Choroid plexus epithelial cell (primary cell): ENCODE measurements at regions not wholly inside any gene's neighbourhood (a gene's known extent, or its start where the extent isn't known, plus 50 kb on each side); places are given as distances from the start of the nearest gene placed in this dataset.

Source experiments
- DNase-seq: peaks from one replicate; pipeline ENCODE4 v3.0.0-alpha.2; 2010; ENCODE audit warnings: low read depth
- H3K4me3 ChIP-seq: 2 replicates; pipeline ENCODE4 v1.5.1; 2011; ENCODE audit warnings: low read depth, mild to moderate bottlenecking, control low read depth, low read length, moderate library complexity
- TF ChIP-seq, protein P1 (sequence below): conservative IDR thresholded peaks from 2 replicates; pipeline ENCODE4 v1.5.1; 2011; ENCODE audit warnings: low read depth, mild to moderate bottlenecking, control low read depth, inconsistent platforms, low read length, moderate library complexity

DNA sequence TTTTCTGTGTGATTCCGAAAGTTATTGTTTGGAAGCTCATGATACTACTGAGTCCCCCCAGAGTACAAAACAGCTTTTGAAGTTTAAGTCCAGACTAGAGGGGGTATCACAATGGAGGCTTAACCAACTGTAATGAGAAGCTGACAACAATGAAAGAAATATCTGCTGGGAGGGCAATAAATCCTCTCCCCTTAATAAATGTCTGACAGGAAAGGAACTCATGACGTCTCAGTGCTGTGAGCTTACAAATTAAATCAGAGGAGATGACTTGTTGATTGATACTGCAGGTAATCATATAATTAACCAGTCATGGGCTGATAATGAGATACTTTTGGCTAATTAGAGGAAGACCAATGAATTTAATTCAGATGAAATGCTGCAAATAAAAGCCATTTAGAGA is 102.6 kb upstream of the WDR11 start:
- DNase-seq = no peak
- TF ChIP-seq, protein P1, sequence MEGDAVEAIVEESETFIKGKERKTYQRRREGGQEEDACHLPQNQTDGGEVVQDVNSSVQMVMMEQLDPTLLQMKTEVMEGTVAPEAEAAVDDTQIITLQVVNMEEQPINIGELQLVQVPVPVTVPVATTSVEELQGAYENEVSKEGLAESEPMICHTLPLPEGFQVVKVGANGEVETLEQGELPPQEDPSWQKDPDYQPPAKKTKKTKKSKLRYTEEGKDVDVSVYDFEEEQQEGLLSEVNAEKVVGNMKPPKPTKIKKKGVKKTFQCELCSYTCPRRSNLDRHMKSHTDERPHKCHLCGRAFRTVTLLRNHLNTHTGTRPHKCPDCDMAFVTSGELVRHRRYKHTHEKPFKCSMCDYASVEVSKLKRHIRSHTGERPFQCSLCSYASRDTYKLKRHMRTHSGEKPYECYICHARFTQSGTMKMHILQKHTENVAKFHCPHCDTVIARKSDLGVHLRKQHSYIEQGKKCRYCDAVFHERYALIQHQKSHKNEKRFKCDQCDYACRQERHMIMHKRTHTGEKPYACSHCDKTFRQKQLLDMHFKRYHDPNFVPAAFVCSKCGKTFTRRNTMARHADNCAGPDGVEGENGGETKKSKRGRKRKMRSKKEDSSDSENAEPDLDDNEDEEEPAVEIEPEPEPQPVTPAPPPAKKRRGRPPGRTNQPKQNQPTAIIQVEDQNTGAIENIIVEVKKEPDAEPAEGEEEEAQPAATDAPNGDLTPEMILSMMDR = no peak
- H3K4me3 ChIP-seq = no peak overlapping the region

DNA sequence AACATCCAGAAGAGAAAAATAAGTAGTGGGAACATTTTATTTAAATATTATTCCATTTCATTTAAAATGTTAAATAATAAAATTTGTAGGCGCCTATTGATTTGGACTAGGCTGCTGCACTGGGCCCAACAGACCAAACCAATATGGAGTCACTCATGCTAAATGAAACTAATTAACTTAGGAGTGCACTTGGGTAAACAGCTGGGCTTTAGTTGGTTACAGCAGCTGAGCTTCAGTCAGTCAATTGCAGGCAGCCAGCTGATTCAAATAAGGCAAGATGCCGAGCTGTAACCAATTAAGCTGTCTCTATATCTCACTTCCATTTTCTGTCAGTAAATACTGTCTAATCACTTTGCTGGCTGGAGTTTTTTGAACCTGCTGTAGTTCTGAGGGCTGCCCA is 102.1 kb upstream of the WDR11 start:
- no peak overlapping the region for H3K4me3 ChIP-seq
- DNase-seq = no peak
- TF ChIP-seq, protein P1 = no peak

DNA sequence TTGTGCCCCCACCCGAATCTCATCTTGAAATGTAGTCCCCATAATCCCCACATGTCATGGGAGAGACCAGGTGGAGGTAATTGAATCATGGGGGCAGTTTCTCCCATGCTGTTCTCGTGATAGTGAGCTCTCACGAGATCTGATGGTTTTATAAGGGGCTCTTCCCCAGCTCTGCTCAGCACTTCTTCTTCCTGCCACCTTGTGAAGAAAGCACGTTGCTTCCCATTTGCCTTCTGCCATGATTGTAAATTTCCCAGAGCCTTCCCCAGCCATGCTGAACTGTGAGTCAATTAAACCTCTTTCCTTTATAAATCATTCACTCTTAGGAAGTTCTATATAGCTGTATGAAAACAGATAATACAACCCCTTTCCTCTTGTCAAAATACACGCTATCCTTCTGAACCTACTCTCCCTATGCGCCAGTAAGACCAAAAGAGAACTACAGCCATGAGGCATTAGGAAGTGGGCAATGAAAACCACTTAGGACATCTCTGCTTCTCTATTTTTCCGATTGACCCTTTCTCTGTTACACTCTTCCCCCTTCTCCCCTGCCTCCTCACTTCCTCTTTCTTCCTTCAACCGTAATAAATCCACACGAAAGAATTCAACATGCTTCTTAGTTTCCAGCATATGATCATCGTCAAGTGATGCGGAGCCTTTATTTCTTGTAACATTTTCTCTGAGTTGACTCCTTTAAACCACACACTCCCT is 101.2 kb upstream of the WDR11 start:
- DNase-seq = no peak
- TF ChIP-seq, protein P1 = no peak
- H3K4me3 ChIP-seq = no peak overlapping the region

DNA sequence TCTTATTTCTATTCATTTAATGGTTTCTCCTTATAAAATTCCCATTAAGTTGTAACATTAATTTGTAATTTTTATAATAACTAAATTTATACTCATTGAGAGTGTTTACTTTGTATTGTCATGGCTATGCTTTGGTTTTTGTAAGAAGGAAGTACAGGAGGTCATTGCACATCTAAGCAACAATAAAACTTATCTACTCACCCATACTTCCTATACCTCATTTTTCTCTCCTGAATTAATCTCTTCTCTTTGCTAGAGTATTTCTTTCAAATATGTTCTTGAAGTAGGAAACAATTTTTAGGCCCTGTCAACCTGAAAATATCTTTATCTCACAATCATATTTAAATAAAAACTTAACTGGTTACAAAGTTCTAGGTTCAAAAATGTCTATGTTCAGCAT is 95.4 kb upstream of the WDR11 start:
- TF ChIP-seq, protein P1 = no peak
- no peak for DNase-seq
- no peak overlapping the region for H3K4me3 ChIP-seq

DNA sequence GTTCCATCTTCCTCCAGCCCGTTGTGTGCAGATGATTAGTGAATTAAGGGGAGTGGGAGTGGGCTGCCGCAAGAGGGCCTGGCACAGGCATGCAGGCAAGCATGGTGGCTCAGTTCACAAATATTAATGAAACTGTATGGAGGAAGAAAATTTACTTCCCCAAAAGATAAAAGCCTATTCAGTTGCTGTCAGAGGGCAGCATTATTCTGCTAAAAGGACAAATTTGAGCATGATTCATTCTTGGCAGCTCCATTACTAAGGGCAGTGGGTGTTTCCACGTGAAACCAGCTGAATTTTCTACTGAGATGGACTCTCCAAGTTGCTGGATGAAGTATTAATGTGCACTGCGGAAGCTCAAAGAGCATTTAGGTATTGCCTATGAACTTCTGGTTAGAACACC is 90.9 kb upstream of the WDR11 start:
- TF ChIP-seq, protein P1 = no peak
- no peak overlapping the region for H3K4me3 ChIP-seq
- DNase-seq = no peak

DNA sequence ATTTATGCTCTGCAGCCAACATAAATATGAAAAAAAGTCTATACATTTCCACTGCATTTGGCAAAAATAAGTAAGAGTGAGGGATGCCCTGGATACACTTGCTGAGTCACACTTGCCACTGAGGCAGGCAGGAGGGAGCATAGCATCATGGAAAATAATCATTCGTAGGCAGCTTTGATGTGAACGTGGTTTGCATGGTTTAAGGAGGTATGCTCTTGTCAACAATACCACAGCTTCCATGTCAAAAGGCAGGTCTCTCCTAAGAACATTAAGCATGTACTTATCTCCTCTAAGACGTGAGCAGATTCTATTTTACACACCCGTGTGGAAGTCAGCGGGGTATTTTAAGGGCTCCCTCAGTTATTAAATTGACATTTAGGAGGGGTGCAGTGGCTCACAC is 89.2 kb upstream of the WDR11 start:
- H3K4me3 ChIP-seq = no peak overlapping the region
- no peak for DNase-seq
- TF ChIP-seq, protein P1 = no peak

DNA sequence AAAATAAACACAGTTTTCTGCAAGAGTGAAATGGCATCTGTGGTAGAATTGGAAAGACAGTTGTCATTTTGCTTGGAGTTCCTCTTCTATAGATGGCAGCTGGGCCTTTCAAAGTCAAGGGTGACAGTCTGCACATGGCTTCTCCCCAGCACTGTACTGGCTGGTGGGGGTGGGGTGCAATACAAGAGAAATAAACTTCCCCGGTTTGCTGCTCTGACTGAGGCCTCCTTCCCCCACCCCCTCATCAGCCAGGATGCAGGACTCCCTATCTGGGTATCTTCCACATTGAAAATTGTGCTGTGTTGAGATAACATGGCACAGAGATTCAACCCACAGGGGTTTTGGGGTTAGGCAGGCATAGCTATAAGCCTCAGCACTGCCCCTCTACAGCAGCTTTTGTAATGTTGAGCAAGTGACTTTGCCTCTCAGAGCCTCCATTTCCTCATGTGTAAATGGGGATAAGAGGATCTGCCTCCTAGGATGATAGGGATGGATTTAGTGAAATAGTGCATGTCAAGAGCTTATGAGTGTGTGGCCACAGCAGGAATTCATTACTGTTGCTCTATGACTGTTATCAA is 85.8 kb upstream of the WDR11 start:
- no peak for DNase-seq
- TF ChIP-seq, protein P1 = no peak

More for the DNA sequence above, 85.8 kb upstream of the WDR11 start:
- no peak overlapping the region for H3K4me3 ChIP-seq
